SU-DHL-6 (cell line): ENCODE measurements at regions not wholly inside any gene's neighbourhood (a gene's known extent, or its start where the extent isn't known, plus 50 kb on each side); places are given as distances from the start of the nearest gene placed in this dataset.

Experiments
- H2AFZ ChIP-seq: fragments of 200-600 bp; sonication (generic); 2 replicates; pipeline ENCODE4 v1.6.1; 2014; ENCODE audit warnings: low read depth, mild to moderate bottlenecking, moderate library complexity, mixed read lengths, antibody characterized with exemption, low read length; ENCODE audit not compliant: severe bottlenecking
- H3F3A ChIP-seq: fragments of 200-600 bp; shearing (Covaris generic); 2 replicates; pipeline ENCODE4 v1.6.0; 2016; ENCODE audit warnings: antibody characterized with exemption, mild to moderate bottlenecking; ENCODE audit not compliant: insufficient read depth
- H3K27ac ChIP-seq: fragments of 200-600 bp; sonication (generic); 2 replicates; pipeline ENCODE4 v1.5.1; 2016; ENCODE audit warnings: low read depth, mild to moderate bottlenecking, low read length, moderate library complexity, mixed read lengths
- H3K27me3 ChIP-seq: fragments of 200-600 bp; sonication (generic), shearing (Covaris generic); 2 replicates; pipeline ENCODE4 v1.6.0; 2014; ENCODE audit warnings: mild to moderate bottlenecking, low read length
- H3K36me3 ChIP-seq: fragments of 200-600 bp; sonication (generic); 2 replicates; pipeline ENCODE4 v1.6.1; 2014; ENCODE audit warnings: mild to moderate bottlenecking, low read length, mixed read lengths
- H3K4me2 ChIP-seq: fragments of 300-600, 200-600 bp; shearing (Covaris generic), sonication (generic); 2 replicates; pipeline ENCODE4 v1.6.0; 2014; ENCODE audit warnings: low read length, low read depth, mild to moderate bottlenecking; ENCODE audit not compliant: poor library complexity, severe bottlenecking
- H3K4me3 ChIP-seq: fragments of 200-600 bp; sonication (generic); 2 replicates; pipeline ENCODE4 v1.5.1; 2014; ENCODE audit warnings: antibody characterized with exemption, low read length, mild to moderate bottlenecking, mixed read lengths; ENCODE audit not compliant: insufficient read depth, poor library complexity, severe bottlenecking
- H3K79me2 ChIP-seq: fragments of 200-600 bp; sonication (generic); 2 replicates; pipeline ENCODE4 v1.6.1; 2014; ENCODE audit warnings: mild to moderate bottlenecking, low read length, moderate library complexity; ENCODE audit not compliant: insufficient read depth
- H3K9ac ChIP-seq: fragments of 200-600 bp; sonication (generic); 2 replicates; pipeline ENCODE4 v1.7.0; 2014; ENCODE audit warnings: mild to moderate bottlenecking, low read length
- H3K9me2 ChIP-seq: fragments of 200-600 bp; sonication (generic); replicated peaks from 2 replicates; pipeline ENCODE4 v1.6.1; 2014; ENCODE audit warnings: low read length; ENCODE audit not compliant: insufficient read depth
- H3K9me3 ChIP-seq: fragments of 200-600 bp; sonication (generic); 2 replicates; pipeline ENCODE4 v1.6.1; 2014; ENCODE audit warnings: low read length, mixed read lengths; ENCODE audit not compliant: insufficient read depth
- H4K20me1 ChIP-seq: fragments of 200-600 bp; sonication (generic); 2 replicates; pipeline ENCODE4 v1.6.1; 2014; ENCODE audit warnings: low read depth, mild to moderate bottlenecking, antibody characterized with exemption, low read length, moderate library complexity, mixed read lengths
- EZH2phosphoT487 ChIP-seq: fragments of 200-600 bp; sonication (generic), shearing (Covaris generic); conservative IDR thresholded peaks from 2 replicates; pipeline ENCODE4 v1.6.1; 2018; ENCODE audit warnings: mild to moderate bottlenecking, antibody characterized with exemption, low read length, moderate library complexity, mixed read lengths
- TF ChIP-seq, protein P1 (sequence below): fragments of 200-600 bp; sonication (generic); IDR thresholded peaks from one replicate; pipeline ENCODE4 v1.5.1; 2017; ENCODE audit warnings: antibody characterized with exemption, mild to moderate bottlenecking, low read length, moderate library complexity; ENCODE audit not compliant: insufficient read depth, poor library complexity, severe bottlenecking

DNA sequence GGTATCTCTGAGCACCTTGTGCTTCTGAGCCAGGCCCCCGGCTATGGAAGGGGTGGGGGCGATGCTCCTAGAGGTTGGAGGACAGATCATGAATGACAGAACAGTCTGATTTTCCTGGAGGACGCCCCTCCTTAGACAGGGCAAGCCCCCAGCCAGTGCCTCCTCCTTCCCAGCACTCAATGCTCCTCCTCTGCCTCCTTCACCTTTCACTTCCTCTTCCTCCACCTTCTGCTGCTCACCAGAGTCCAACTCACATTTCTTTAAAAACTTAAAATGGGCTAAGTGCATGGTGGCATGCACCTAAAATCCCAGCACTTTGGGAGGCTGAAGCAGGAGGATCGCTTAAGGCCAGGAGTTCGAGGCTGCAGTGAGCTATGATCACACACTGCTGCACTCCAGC is 71.1 kb upstream of the CUX1 start:
- TF ChIP-seq EZH2phosphoT487: no peak
- TF ChIP-seq, protein P1, sequence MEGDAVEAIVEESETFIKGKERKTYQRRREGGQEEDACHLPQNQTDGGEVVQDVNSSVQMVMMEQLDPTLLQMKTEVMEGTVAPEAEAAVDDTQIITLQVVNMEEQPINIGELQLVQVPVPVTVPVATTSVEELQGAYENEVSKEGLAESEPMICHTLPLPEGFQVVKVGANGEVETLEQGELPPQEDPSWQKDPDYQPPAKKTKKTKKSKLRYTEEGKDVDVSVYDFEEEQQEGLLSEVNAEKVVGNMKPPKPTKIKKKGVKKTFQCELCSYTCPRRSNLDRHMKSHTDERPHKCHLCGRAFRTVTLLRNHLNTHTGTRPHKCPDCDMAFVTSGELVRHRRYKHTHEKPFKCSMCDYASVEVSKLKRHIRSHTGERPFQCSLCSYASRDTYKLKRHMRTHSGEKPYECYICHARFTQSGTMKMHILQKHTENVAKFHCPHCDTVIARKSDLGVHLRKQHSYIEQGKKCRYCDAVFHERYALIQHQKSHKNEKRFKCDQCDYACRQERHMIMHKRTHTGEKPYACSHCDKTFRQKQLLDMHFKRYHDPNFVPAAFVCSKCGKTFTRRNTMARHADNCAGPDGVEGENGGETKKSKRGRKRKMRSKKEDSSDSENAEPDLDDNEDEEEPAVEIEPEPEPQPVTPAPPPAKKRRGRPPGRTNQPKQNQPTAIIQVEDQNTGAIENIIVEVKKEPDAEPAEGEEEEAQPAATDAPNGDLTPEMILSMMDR: no peak
- H3K4me3 ChIP-seq: no peak overlapping the region
- no peaks in the 10 kb centered on the region for H3K9me3 ChIP-seq
- no peak overlapping the region for H3K9ac ChIP-seq
- H3K79me2 ChIP-seq: no peaks in the 10 kb centered on the region
- H3K27me3 ChIP-seq: no peaks in the 10 kb centered on the region
- peak overlapping the region; percentile 1 for H2AFZ ChIP-seq
- H3K9me2 ChIP-seq: no peaks in the 10 kb centered on the region
- H3K4me2 ChIP-seq: no peak overlapping the region
- no peaks in the 10 kb centered on the region for H3K36me3 ChIP-seq
- no peaks in the 10 kb centered on the region for H4K20me1 ChIP-seq
- H3K27ac ChIP-seq: no peak overlapping the region
- peaks cover 9% of the 10 kb centered on the region for H3F3A ChIP-seq

DNA sequence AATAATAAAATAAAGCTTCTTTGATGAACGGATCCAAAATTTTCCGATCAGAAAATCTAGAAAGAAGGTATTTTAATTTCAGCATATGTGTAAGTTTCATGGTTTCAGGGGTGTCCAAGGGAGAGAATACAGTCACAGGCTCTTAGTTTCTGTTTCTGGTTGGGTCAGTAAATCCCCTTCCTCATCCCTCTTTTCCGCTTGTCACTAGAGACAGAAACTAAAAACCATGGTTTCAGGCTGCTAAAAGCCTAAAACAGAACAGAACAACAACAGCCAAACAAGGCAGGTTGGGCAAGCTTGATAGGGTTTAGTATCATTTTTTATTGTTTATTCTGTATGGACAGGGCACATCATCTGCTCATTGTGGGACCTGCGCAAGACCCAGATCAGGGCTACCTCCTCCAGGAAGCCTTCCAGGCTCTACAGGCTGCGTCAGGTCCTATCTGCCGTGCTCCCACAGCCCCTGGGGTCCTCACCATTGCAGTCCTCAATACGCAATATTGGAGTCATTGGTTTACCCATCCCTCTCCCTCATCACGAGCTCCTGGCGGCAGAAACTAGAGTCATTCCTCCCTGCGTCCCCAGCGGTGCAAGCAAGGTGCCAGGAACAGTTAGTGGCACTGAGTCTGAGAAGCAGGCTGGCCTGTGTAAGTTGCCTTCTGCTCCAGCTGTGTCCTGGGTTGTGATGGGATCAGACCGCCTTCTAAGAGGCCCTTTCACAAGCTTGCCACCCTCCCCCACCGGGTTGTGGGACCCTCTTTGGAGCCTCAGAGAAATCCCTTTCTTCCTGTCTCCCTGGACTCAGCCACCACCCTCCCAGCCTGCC is 70.2 kb upstream of the CUX1 start:
- H3K4me3 ChIP-seq: no peak overlapping the region
- H4K20me1 ChIP-seq: no peaks in the 10 kb centered on the region
- no peaks in the 10 kb centered on the region for H3K36me3 ChIP-seq
- H3K9ac ChIP-seq: no peak overlapping the region
- H3K4me2 ChIP-seq: no peak overlapping the region
- no peak overlapping the region for H2AFZ ChIP-seq
- no peaks in the 10 kb centered on the region for H3K79me2 ChIP-seq
- no peaks in the 10 kb centered on the region for H3K9me2 ChIP-seq
- no peak for TF ChIP-seq EZH2phosphoT487
- TF ChIP-seq, protein P1: no peak
- 0 out of 2 replicates have a peak, but pooled peaks cover 2% of the 10 kb centered on the region for H3K27me3 ChIP-seq
- H3K9me3 ChIP-seq: no peaks in the 10 kb centered on the region
- H3F3A ChIP-seq: peaks cover 9% of the 10 kb centered on the region
- H3K27ac ChIP-seq: no peak overlapping the region

DNA sequence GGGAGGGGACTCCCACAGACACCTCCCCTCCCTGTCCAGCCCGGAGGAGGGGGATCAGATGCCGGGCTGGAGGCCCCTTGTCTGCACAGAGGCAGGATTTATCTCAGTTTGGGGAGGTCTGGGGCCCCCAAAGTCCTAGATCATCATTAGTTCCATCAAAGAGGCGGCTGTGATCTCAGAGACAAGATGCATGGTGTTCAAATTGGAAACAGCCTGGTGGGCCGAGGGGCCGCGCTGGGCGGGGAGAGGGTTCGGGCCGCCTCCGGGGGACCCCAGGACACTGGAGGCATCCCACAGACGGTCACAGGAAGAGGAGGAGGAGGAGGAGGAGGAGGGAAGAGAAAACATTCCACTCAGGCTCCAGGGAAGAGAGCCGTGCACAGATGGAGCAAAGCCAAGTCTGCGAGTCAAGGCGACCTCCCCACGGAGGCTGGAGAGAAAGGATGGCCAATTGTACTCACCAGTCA is 69.5 kb upstream of the CUX1 start:
- Histone ChIP-seq H4K20me1 (no peaks in the 10 kb centered on the region), H3K9me3 (no peaks in the 10 kb centered on the region), H2AFZ (no peak overlapping the region), H3K27ac (no peak overlapping the region), H3K4me3 (no peak overlapping the region), H3K4me2 (no peak overlapping the region), H3K9me2 (no peaks in the 10 kb centered on the region), H3K79me2 (no peaks in the 10 kb centered on the region), H3K36me3 (no peaks in the 10 kb centered on the region), H3F3A (peaks cover 9% of the 10 kb centered on the region), H3K9ac (no peak overlapping the region), H3K27me3 (0 out of 2 replicates have a peak, but pooled peaks cover 2% of the 10 kb centered on the region)
- no peak for TF ChIP-seq EZH2phosphoT487
- TF ChIP-seq, protein P1: no peak
